HG03025 (cell line): ENCODE measurements at regions not wholly inside any gene's neighbourhood (a gene's known extent, or its start where the extent isn't known, plus 50 kb on each side); places are given as distances from the start of the nearest gene placed in this dataset.
"Not testable (repeated sequence)": the region's sequence is repeated elsewhere in the genome, so short reads cannot be mapped to it uniquely, and the experiment has no call there.

Experiments used
- ATAC-seq: cut with Tn5 transposase; IDR thresholded peaks from one replicate; pipeline ENCODE4 v1.9.1; 2021; ENCODE audit warnings: mild to moderate bottlenecking, moderate library complexity; ENCODE audit not compliant: unreplicated experiment, low FRiP score

DNA sequence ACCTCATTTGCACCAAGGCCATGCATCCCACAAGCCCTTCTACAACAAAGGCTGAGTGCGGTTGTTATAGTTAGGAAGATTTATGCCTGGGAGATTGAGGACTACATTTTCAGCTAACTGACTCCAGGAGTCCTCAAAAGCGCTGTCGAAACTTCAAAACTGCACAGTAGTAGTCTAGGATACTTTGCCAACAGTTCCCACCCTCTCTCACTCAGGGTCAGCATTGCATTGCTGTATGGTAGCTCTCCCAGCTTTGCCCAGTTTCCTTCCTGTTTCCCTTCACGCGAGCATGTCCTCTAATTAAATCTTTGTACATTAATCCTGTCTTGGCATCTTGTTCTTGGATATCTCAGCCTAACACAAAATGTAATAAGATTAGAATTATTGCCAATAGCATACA, 420.6 kb upstream of the UBE2E3 start:
- ATAC-seq: no peak

DNA sequence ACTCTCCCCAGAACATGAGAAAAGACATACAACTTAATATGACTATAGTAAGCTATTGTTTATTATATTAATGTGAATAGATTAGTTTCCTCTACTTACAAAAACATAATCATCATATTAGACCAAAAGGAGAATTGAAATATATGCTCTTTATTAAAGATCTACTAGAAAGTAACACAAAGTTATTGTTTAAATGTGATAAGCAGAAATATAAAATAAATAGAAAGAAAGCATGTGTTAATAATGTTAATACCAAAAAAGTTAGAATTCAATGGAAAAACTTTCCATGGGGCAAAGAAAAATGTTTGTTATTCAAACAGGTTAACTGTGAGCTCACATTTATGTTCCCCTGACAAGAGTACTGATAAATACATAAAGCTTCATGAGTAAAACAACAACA, 421.4 kb upstream of the UBE2E3 start:
- ATAC-seq: no peak

DNA sequence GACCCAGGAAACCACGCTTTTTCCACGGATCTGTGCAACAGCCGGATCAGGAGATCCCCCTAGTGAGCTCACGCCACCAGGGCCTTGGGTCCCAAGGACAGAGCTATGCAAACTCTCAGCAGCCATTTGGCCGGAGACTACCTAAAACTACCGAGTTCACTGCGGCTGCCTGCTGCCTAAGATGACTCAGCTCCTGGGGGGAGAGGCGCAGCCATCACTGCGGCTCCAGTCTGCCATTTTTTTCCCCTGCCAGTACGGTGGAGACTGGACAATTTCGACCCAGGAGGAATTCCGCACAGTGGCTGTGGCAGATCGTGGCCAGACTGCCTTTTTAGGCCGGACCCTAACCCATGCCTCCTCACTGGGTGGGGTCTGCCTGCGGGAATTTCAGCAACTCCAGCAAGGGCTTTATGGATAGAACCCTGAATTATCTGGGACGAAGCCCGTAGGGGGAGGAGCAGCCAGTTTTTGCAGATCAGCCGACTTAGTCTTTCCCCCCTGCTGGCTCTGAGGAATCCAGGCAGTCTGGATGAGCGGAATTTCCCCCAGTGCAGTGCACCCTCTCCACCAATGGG, 424.9 kb upstream of the UBE2E3 start:
- ATAC-seq: no peak

DNA sequence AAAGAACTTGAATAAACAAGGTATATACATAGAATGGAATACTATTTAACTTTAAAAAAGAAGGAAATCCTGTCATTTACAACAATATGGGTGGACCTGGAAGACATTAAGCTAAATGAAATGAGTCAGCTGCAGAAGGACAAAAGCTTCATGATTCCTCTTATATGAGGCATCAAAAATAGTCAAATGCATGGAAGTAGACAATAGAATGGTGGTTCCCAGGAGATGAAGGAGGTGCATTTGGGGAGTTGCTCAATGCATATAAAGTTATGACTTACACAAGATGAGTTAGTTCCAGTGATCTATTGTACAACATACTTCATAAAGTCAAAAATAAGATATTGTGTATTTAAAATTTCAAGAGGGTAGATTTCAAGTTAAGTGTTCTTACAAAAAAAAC, 426.1 kb upstream of the UBE2E3 start:
- no peak for ATAC-seq

DNA sequence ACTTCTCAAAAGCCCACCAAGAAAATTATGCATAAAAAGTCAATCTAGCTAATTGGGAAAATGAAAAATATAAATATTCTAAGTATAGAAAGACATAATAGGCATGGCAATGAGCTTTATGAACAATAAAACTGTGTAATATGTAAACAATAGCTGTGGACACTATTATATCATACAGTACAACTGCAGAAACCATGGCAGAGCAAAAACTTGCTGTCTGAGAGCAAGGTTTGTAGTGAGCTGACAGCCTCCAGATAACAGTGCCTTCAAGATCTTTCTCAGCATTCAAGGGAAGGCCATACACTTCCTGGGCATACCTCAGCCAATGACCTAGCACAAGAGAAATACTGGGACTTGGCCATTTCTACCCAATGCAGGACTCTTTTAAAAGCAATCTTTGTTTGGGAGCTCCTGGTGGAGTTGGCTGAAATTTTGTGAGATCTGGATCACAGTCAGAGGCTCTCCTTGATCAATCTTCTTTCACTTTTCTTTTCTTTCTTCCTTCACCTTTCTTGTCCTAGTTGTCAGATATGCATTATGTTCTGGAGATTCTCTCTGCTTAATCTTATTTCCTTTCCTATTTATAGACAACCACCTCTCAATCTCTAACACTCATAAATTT, 427.2 kb upstream of the UBE2E3 start:
- no peak for ATAC-seq

DNA sequence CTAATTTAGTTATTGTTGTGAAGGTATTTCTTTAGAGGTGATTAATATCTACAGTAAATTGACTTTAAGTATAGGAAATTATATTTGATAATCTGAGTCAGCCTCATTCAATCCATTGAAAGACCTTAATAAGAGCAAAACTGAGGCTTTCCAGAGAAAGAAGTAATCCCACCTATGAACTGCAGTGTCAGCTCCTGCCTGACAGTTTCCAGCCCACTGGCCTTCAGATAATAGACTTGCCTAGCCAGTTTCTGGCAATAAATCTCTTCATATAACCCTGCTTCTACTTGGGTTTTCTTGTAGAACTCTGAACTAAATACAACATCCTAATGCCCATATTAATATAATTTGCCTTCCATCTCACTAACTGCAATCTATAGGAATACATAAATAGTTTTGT, 437.9 kb upstream of the UBE2E3 start:
- ATAC-seq: no peak

DNA sequence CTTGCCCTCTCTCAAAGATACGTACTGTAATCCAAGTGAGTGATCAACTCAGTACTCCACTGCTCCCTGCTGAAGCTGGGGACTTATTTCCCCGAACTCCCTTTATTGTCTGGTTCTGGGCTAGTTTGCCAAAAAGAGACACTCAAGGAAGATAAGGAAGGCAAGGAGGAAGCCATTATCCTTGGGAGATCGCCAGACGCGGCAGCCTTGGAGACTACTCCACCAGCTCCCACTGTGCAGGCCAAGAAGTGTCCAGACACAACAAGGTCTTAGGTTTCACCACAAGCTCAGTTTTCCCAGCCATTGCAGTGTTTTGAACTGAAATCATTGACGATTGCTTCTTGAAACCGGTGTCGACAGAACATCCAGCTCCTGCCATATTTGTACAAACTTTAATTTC, 439.6 kb upstream of the UBE2E3 start:
- ATAC-seq: no peak

DNA sequence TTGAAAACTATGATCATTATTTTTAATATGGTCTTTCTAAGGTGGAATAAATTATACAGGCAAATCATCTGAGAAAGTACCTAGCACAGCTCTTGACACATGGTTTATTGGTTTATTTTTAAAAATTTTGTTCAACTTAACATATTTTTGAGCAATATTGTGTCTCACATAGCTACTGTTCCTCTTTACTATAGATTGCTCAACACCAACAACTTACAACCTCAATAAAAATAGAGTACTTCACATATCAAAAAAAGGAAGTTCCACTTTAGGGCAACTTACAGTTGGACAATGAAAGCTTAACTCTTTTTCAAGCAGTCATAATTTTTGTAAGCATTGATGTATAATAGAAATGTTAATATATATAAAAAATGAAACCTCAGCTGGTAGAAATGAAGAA, 440.9 kb upstream of the UBE2E3 start:
- no peak for ATAC-seq

DNA sequence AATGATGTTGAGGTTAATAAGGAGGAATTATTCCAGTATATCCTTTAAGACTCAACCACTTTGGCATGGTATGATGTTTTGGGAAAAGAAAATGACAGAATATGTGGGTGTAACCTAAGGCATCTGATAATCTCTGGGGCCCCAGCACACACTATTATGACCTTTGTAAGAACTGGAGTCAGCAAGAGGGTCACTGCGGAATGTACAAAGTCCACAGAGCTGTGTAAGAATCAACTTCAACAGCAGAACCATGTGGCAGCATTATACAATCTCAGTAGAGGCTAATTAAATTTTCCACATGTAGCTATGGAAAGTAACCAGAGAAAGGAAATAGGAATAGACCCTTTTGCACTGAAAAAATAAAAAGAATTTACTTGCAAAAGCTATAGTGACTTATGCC, 445.1 kb upstream of the UBE2E3 start:
- ATAC-seq: no peak

DNA sequence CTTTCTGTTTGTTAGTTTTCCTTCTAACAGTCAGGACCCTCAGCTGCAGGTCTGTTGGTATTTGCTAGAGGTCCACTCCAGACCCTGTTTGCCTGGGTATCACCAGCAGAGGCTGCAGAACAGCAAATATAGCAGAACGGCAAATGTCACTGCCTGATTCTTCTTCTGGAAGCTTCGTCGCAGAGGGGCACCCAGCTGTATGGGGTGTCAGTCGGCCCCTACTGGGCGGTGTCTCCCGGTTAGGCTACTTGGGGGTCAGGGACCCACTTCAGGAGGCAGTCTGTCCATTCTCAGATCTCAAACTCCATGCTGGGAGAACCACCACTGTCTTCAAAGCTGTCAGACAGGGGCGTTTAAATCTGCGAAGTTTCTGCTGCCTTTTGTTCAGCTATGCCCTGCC, 448.6 kb upstream of the UBE2E3 start:
- not testable (repeated sequence) for ATAC-seq

DNA sequence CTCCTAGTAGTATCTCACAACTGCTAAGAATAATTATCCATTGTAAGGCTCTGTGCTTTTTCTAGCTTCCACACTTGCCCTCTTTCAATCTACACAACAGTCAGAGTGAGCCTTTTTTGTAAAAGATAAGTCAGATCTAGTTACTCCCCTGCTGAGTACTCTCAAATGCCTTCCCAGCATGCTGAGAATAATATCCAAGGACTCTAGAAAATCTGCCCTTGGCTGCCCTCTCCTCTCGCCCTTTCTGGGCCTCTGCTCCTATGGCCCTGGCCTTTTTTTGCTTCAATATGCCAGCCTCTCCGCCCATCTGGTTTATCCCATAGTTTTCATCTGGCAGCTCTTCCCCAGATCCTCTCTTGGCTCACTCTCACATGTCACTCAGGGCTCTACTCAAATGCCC, 455.9 kb upstream of the UBE2E3 start:
- no peak for ATAC-seq

DNA sequence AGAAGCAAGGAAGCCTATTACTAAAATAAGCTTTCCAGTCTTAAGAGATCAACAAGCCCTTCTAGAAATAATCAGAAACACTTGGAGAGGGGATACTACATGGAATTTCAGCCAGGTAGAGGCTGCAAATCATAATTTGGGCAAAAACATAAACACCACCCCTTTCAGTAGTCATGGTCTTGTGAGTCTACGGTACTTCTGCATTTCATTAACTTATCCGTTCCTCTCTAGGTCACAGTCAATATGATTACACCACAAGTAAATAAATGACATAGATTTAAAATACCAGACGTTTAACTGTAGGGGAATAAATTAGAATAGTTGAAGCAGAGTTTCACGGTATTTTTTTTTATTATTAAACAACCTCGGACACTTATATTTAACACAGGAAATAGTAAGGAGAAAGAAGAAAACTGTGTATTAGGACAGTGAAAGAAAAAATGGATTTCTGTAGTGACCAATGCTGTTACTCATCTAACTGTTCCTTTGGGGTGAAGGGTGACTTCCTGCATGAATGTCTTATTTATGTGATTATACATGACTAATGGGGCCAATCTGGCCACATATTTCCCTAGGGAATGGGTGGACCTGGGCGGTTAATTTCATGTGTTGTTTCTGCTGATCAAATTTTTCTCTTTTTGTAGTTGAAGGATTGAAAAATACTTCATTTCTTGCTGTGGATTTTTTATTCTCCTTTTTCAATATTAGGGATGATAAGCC, 456.6 kb upstream of the UBE2E3 start:
- no peak for ATAC-seq

DNA sequence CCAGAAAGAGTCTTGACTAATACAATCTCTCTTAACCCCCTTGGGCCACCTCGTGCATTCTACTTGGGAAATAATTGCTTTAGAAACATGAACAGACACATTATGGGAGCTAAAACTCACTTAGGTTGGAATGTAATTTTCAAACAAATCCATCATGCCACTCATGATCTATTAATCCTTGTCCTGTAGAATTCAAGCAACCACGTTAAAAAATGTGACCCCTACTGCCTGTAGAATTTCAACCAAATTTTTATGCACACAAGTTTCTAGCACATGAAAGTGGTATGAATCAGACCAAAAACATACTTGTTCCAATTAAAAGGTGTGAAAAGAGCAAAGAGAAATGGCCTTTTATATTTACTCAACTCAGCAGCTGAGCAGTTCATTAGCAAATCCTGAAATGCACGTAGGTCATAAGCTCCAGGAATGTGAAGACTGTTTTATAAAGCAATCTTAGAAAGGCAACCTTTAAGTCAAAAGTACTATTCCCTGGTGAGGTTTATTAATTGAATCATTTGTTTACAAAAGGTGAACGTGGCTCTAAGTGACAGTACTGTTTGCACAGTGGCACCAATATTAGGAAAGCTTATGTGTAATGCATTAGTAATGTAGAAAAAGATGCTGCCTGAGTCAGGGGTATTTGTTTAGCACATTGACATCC, 459.4 kb upstream of the UBE2E3 start:
- ATAC-seq: no peak

DNA sequence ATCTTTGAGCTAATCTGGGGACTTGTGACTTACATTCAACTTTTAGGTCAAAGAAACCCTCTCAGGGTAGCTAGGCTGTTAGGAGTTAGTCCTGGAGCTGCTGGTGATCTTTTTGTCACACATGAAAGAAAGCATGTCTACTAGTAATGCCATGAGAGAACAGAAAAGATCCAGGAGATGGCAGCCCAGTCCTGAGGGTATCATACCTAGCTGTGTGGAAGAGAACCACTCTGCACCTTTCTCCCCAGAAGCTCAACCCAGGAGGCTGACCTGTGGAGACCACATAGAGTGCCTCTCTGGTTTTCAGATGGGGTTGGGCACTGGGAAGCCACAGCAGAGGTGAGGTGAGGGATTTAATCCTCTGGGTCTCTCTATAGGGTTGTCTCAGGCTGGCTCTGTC, 460.2 kb upstream of the UBE2E3 start:
- no peak for ATAC-seq

DNA sequence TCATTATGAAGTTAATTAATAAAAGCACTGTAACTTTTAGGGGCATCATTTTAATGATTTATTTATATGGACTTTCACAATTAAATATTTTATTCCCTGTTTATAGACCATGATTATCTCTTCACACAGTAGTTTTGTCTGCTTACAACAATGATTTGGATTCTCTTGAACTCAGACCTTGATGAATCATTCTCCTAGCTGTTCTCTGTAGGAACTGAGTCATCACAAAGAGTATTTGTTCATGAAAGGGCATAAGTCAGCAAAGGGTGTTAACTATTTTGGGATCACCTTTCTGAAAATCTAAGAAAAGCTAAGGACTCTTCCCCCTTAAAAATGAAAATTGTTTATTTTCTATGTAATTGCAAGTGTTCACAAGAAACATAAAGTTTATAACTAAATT, 461.1 kb upstream of the UBE2E3 start:
- no peak for ATAC-seq

DNA sequence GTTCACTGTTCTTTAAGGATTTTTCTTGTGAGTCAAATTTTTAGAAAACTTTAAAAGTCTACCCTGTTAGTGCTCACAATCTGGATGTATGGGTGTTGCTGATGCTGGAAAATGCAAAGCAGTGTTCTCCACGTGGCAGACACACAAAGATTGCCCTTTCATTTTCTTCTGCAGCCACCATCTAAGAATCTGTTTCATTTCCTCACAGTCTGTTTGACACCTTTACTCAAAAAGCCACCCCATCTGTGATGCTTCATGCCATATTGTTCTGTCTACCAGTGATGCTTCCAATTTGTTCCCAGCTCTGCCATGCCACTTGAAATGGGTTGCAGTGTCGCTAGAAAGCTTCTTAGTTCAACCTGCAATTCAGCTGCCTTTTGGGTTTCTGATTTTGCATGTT, 464.2 kb upstream of the UBE2E3 start:
- peak; percentile 61 for ATAC-seq

DNA sequence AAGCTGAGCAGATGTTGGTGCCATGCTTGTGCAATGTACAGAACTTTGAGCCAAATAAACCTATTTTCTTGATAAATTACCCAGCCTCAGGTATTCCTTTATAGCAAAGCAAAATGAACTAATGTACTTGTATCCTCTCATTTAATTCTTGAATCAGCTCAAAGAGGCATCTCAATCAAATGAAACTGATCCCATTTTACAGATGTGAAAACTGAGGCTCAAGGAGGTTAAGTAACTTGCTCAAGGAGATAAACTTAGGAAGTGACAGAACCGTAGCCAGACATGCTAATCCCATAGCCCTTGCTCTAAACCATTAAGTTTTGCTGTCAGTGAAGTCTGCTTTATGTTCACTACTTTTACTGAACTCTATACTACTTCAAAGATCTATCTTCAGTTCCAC, 467.0 kb upstream of the UBE2E3 start:
- ATAC-seq: no peak

DNA sequence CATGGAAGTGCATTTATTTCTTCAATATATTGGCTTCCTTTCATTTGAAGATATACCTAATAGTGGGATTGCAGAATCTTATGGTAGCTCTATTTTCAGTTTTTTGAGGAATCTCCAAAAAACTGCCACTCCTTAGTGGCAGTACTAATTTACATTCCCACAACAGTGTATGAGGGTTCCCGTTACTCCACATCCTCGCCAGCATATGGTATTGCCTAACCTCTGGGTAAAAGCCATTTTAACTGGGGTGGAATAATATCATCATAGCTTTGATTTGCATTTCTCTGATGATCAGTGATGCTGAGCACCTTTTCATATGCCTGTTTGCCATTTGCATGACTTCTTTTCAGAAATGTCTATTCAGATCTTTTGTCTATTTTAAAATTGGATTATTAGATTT, 471.9 kb upstream of the UBE2E3 start:
- ATAC-seq: no peak

DNA sequence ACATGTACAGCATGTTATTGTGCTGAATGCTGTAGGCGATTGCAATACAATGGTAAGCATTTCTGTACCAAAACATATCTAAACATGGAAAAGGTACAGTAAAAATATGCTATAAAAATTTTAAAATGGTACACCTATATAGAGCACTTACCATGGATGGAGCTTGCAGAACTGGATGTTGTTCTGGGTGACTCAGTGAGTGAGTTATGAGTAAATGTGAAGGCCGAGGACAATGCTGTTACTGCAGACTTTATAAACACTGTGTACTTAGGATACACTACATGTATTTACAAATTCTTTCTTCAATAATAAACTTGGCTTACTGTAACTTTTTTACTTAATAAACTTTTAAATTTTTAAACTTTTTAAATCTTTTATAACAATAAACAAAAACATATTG, 473.4 kb upstream of the UBE2E3 start:
- no peak for ATAC-seq

DNA sequence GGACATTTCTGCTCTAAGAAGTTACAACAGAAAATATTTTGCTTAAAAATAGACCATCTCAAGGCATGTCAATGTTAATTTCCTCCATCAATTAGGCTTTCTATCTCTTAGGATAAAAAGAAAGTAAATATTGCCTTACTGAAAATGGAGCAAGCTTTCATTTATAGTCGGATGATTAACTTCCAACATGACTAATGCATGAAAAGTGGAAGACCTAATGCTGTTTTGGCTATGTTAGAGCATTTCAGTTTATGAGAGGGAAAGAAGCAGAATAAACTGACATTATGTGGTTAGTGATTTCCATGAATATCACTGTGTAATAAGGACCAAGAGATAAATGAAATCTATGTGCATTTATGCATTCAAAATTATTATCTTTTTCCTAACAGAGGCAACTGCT, 475.2 kb upstream of the UBE2E3 start:
- no peak for ATAC-seq

DNA sequence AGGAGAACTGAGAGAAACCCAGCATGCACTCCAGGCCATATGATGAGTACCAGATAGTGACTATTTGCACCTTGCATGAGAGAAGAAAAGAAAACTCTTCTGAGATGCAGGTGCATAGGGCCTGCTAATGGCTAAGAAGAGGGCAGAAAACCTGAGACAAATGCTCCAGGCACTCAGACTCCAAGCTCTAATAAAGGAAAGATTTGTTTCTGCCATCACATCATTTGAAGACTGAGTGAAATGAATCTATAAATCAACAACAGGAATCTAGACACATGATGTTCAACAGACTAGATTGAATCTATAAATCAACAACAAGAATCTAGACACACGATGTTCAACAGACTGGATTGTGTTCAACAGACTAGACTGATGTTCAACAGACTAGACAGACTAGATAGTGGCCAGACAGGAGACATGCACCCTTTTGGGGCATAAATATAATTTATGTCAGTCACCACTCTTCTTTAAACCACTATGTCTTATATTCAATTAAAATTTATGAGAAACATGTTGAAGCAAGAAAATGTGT, 482.7 kb upstream of the UBE2E3 start:
- no peak for ATAC-seq
